HEK293 (cell line): ENCODE measurements at regions not wholly inside any gene's neighbourhood (a gene's known extent, or its start where the extent isn't known, plus 50 kb on each side); places are given as distances from the start of the nearest gene placed in this dataset.

Source experiments
- CTCF ChIA-PET: fragments of 350-600 bp; formaldehyde crosslinking; extraction: SDS; loops from one replicate; lab custom pipeline; 2021; ENCODE audit warnings: antibody characterized with exemption; lab: Yijun Ruan, JAX
- POLR2A ChIA-PET: fragments of 300-600 bp; formaldehyde crosslinking; extraction: SDS; loops from one replicate; lab custom pipeline; 2020; ENCODE audit warnings: antibody characterized with exemption, inconsistent platforms; lab: Yijun Ruan, JAX
- H3K27ac ChIP-seq: fragments of 200-500 bp; sonication (Bioruptor generic); 2 replicates; pipeline ENCODE4 v1.5.1; 2014; ENCODE audit warnings: low read depth, low read length, control low read depth, inconsistent platforms; ENCODE audit errors: extremely low read depth
- H3K36me3 ChIP-seq, 2 experiments: fragments of 200-500 bp in 1 of 2; sonication (Bioruptor generic) in 1 of 2; 1 replicate in 1 of 2; 2 replicates in 1 of 2; pipeline ENCODE4 v1.5.1; 2014 to 2017; ENCODE audit warnings: inconsistent platforms in 2 of 2, low read length in 2 of 2; ENCODE audit not compliant: control insufficient read depth in 2 of 2, insufficient read depth in 1 of 2
- H3K4me1 ChIP-seq: fragments of 200-500 bp; sonication (Bioruptor generic); 2 replicates; pipeline ENCODE4 v1.5.1; 2014; ENCODE audit warnings: mild to moderate bottlenecking, low read length, inconsistent platforms; ENCODE audit not compliant: control insufficient read depth, insufficient read depth
- H3K4me3 ChIP-seq: 2 replicates; pipeline ENCODE4 v1.5.1; 2011; ENCODE audit warnings: low read depth, mild to moderate bottlenecking, control low read depth, low read length, moderate library complexity
- H3K9me3 ChIP-seq: fragments of 200-500 bp; sonication (Bioruptor generic); 2 replicates; pipeline ENCODE4 v1.5.1; 2014; ENCODE audit warnings: low read depth, low read length, inconsistent platforms; ENCODE audit not compliant: control insufficient read depth, insufficient read depth
- GLI4 ChIP-seq: fragments of 450-650 bp; formaldehyde crosslinking; IDR thresholded peaks from 2 replicates; pipeline ENCODE4 v1.5.1; 2016; ENCODE audit warnings: missing biosample characterization, missing genetic modification characterization
- GLIS1 ChIP-seq: fragments of 450-650 bp; formaldehyde crosslinking; IDR thresholded peaks from 2 replicates; pipeline ENCODE4 v1.5.1; 2016; ENCODE audit warnings: missing biosample characterization, missing genetic modification characterization
- IKZF3 ChIP-seq: fragments of 450-650 bp; IDR thresholded peaks from 2 replicates; pipeline ENCODE4 v1.5.0; 2018; ENCODE audit warnings: missing biosample characterization, mild to moderate bottlenecking, missing genetic modification characterization, moderate library complexity
- MEIS1 ChIP-seq: sonication (generic); formaldehyde crosslinking; IDR thresholded peaks from 2 replicates; pipeline ENCODE4 v1.8.1; 2022; ENCODE audit warnings: missing genetic modification reagents, mild to moderate bottlenecking, borderline replicate concordance
- SCRT1 ChIP-seq: fragments of 450-650 bp; formaldehyde crosslinking; IDR thresholded peaks from 2 replicates; pipeline ENCODE4 v1.5.1; 2016; ENCODE audit warnings: missing biosample characterization, missing genetic modification characterization, borderline replicate concordance
- ZBTB1 ChIP-seq: fragments of 450-650 bp; formaldehyde crosslinking; IDR thresholded peaks from 2 replicates; pipeline ENCODE4 v1.5.1; 2016; ENCODE audit warnings: missing biosample characterization, missing genetic modification characterization
- ZIC2 ChIP-seq: fragments of 450-650 bp; formaldehyde crosslinking; IDR thresholded peaks from 2 replicates; pipeline ENCODE4 v1.5.1; 2016; ENCODE audit warnings: missing biosample characterization, missing genetic modification characterization
- ZNF132 ChIP-seq: fragments of 450-650 bp; formaldehyde crosslinking; IDR thresholded peaks from 2 replicates; pipeline ENCODE4 v1.5.1; 2017; ENCODE audit warnings: missing biosample characterization, missing genetic modification characterization, borderline replicate concordance
- ZNF133 ChIP-seq: fragments of 450-650 bp; formaldehyde crosslinking; IDR thresholded peaks from 2 replicates; pipeline ENCODE4 v1.5.1; 2016; ENCODE audit warnings: missing biosample characterization, missing genetic modification characterization
- ZNF16 ChIP-seq: fragments of 450-650 bp; formaldehyde crosslinking; IDR thresholded peaks from 2 replicates; pipeline ENCODE4 v1.5.1; 2016; ENCODE audit warnings: low read depth, missing biosample characterization, missing genetic modification characterization
- ZNF169 ChIP-seq: fragments of 450-650 bp; formaldehyde crosslinking; IDR thresholded peaks from 2 replicates; pipeline ENCODE4 v1.5.1; 2016; ENCODE audit warnings: missing biosample characterization, missing genetic modification characterization
- ZNF214 ChIP-seq: fragments of 450-650 bp; formaldehyde crosslinking; IDR thresholded peaks from 2 replicates; pipeline ENCODE4 v1.5.1; 2017; ENCODE audit warnings: missing biosample characterization, mild to moderate bottlenecking, missing genetic modification characterization, borderline replicate concordance
- ZNF221 ChIP-seq: fragments of 450-650 bp; formaldehyde crosslinking; IDR thresholded peaks from 2 replicates; pipeline ENCODE4 v1.5.1; 2017; ENCODE audit warnings: missing biosample characterization, missing genetic modification characterization, borderline replicate concordance
- ZNF223 ChIP-seq: fragments of 450-650 bp; formaldehyde crosslinking; IDR thresholded peaks from 2 replicates; pipeline ENCODE4 v1.5.1; 2016; ENCODE audit warnings: missing biosample characterization, missing genetic modification characterization
- ZNF248 ChIP-seq: fragments of 450-650 bp; formaldehyde crosslinking; IDR thresholded peaks from 2 replicates; pipeline ENCODE4 v1.5.1; 2017; ENCODE audit warnings: missing biosample characterization, missing genetic modification characterization
- ZNF335 ChIP-seq: fragments of 450-650 bp; formaldehyde crosslinking; conservative IDR thresholded peaks from 2 replicates; pipeline ENCODE4 v1.5.1; 2016; ENCODE audit warnings: missing biosample characterization, missing genetic modification characterization
- ZNF473 ChIP-seq: fragments of 450-650 bp; formaldehyde crosslinking; IDR thresholded peaks from 2 replicates; pipeline ENCODE4 v1.5.1; 2017; ENCODE audit warnings: missing biosample characterization, missing genetic modification characterization
- ZNF558 ChIP-seq: fragments of 450-650 bp; formaldehyde crosslinking; IDR thresholded peaks from 2 replicates; pipeline ENCODE4 v1.5.1; 2016; ENCODE audit warnings: missing biosample characterization, missing genetic modification characterization
- ZNF560 ChIP-seq: fragments of 450-650 bp; formaldehyde crosslinking; IDR thresholded peaks from 2 replicates; pipeline ENCODE4 v1.5.1; 2017; ENCODE audit warnings: missing biosample characterization, missing genetic modification characterization, borderline replicate concordance
- ZNF664 ChIP-seq: fragments of 450-650 bp; formaldehyde crosslinking; IDR thresholded peaks from 2 replicates; pipeline ENCODE4 v1.5.1; 2016; ENCODE audit warnings: missing biosample characterization, missing genetic modification characterization
- ZNF768 ChIP-seq: fragments of 450-650 bp; formaldehyde crosslinking; IDR thresholded peaks from 2 replicates; pipeline ENCODE4 v1.5.1; 2018; ENCODE audit warnings: missing biosample characterization, mild to moderate bottlenecking, missing genetic modification characterization
- ZNF777 ChIP-seq: fragments of 450-650 bp; formaldehyde crosslinking; IDR thresholded peaks from 2 replicates; pipeline ENCODE4 v1.5.1; 2017; ENCODE audit warnings: missing biosample characterization, missing genetic modification characterization, borderline replicate concordance
- TF ChIP-seq, protein P1 (sequence below): sonication (generic); formaldehyde crosslinking; IDR thresholded peaks from 2 replicates; pipeline ENCODE4 v1.8.1; 2022; ENCODE audit warnings: mild to moderate bottlenecking, moderate library complexity, missing genetic modification reagents
- TF ChIP-seq, protein P2 (sequence below): fragments of 450-650 bp; formaldehyde crosslinking; IDR thresholded peaks from 2 replicates; pipeline ENCODE4 v1.5.1; 2016; ENCODE audit warnings: missing biosample characterization, missing genetic modification characterization
- TF ChIP-seq, protein P3 (sequence below): fragments of 450-650 bp; formaldehyde crosslinking; IDR thresholded peaks from 2 replicates; pipeline ENCODE4; 2016; ENCODE audit warnings: missing biosample characterization, missing genetic modification characterization
- TF ChIP-seq, protein P4 (sequence below): fragments of 450-650 bp; formaldehyde crosslinking; IDR thresholded peaks from 2 replicates; pipeline ENCODE4 v1.5.1; 2016; ENCODE audit warnings: missing biosample characterization, missing genetic modification characterization
- TF ChIP-seq, protein P5 (sequence below): fragments of 450-650 bp; formaldehyde crosslinking; IDR thresholded peaks from 2 replicates; pipeline ENCODE4 v1.5.1; 2017; ENCODE audit warnings: missing biosample characterization, missing genetic modification characterization

DNA sequence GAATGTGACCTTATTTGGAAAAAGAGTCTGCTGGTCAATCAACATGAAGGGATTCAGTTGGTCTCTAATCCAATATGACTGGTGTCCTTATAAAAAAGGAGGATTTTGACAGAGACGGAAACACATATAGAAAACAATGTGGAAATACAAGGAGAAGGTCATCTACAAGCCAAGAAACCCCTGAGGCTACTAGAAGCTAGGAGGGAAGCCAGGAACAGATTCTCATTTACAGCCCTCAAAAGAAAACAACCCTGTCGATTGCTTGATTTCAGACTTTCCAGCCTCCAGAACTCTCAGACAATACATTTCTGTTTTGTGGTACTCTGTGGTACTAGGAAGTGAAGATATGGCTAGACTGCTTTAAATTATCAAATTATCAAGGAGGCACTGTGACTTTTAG lies 162.9 kb upstream of the IGF1R start:
- Histone ChIP-seq H3K4me1 (no peaks in the 10 kb centered on the region), H3K27ac (no peak overlapping the region), H3K36me3 (no peaks in the 10 kb centered on the region), H3K9me3 (peaks cover 6% of the 10 kb centered on the region), H3K4me3 (no peak overlapping the region)
- ChIA-PET POLR2A (no interaction called here), CTCF (interaction anchor here (0.7 to 1.2 kb wide), 2 partner anchors 42 to 489 kb away, joined by 3 to 5 read pairs; no protein-coding TSS in a partner anchor)
- TF ChIP-seq, protein P1, sequence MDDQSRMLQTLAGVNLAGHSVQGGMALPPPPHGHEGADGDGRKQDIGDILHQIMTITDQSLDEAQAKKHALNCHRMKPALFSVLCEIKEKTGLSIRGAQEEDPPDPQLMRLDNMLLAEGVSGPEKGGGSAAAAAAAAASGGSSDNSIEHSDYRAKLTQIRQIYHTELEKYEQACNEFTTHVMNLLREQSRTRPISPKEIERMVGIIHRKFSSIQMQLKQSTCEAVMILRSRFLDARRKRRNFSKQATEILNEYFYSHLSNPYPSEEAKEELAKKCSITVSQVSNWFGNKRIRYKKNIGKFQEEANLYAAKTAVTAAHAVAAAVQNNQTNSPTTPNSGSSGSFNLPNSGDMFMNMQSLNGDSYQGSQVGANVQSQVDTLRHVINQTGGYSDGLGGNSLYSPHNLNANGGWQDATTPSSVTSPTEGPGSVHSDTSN (CRISPR knock-in tag), result no peak
- TF ChIP-seq MEIS1 (CRISPR knock-in tag) (no peak), SCRT1 (no peak), ZNF768 (tag by site-specific recombination) (no peak), ZNF560 (tag by site-specific recombination) (no peak), ZNF214 (no peak), ZNF133 (tag by site-specific recombination) (no peak), ZNF16 (no peak), ZNF169 (no peak), GLIS1 (tag by site-specific recombination) (no peak), GLI4 (no peak), ZNF221 (tag by site-specific recombination) (no peak), ZNF335 (tag by site-specific recombination) (no peak), IKZF3 (tag by site-specific recombination) (no peak), ZNF223 (tag by site-specific recombination) (no peak), ZIC2 (tag by site-specific recombination) (no peak)
- TF ChIP-seq, protein P2, sequence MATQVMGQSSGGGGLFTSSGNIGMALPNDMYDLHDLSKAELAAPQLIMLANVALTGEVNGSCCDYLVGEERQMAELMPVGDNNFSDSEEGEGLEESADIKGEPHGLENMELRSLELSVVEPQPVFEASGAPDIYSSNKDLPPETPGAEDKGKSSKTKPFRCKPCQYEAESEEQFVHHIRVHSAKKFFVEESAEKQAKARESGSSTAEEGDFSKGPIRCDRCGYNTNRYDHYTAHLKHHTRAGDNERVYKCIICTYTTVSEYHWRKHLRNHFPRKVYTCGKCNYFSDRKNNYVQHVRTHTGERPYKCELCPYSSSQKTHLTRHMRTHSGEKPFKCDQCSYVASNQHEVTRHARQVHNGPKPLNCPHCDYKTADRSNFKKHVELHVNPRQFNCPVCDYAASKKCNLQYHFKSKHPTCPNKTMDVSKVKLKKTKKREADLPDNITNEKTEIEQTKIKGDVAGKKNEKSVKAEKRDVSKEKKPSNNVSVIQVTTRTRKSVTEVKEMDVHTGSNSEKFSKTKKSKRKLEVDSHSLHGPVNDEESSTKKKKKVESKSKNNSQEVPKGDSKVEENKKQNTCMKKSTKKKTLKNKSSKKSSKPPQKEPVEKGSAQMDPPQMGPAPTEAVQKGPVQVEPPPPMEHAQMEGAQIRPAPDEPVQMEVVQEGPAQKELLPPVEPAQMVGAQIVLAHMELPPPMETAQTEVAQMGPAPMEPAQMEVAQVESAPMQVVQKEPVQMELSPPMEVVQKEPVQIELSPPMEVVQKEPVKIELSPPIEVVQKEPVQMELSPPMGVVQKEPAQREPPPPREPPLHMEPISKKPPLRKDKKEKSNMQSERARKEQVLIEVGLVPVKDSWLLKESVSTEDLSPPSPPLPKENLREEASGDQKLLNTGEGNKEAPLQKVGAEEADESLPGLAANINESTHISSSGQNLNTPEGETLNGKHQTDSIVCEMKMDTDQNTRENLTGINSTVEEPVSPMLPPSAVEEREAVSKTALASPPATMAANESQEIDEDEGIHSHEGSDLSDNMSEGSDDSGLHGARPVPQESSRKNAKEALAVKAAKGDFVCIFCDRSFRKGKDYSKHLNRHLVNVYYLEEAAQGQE (tag by site-specific recombination), result no peak
- TF ChIP-seq, protein P3, sequence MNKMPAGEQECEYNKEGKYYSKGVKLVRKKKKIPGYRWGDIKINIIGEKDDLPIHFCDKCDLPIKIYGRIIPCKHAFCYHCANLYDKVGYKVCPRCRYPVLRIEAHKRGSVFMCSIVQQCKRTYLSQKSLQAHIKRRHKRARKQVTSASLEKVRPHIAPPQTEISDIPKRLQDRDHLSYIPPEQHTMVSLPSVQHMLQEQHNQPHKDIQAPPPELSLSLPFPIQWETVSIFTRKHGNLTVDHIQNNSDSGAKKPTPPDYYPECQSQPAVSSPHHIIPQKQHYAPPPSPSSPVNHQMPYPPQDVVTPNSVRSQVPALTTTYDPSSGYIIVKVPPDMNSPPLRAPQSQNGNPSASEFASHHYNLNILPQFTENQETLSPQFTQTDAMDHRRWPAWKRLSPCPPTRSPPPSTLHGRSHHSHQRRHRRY (tag by site-specific recombination), result no peak
- TF ChIP-seq, protein P4, sequence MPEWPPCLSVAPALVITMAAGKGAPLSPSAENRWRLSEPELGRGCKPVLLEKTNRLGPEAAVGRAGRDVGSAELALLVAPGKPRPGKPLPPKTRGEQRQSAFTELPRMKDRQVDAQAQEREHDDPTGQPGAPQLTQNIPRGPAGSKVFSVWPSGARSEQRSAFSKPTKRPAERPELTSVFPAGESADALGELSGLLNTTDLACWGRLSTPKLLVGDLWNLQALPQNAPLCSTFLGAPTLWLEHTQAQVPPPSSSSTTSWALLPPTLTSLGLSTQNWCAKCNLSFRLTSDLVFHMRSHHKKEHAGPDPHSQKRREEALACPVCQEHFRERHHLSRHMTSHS, result no peak

DNA sequence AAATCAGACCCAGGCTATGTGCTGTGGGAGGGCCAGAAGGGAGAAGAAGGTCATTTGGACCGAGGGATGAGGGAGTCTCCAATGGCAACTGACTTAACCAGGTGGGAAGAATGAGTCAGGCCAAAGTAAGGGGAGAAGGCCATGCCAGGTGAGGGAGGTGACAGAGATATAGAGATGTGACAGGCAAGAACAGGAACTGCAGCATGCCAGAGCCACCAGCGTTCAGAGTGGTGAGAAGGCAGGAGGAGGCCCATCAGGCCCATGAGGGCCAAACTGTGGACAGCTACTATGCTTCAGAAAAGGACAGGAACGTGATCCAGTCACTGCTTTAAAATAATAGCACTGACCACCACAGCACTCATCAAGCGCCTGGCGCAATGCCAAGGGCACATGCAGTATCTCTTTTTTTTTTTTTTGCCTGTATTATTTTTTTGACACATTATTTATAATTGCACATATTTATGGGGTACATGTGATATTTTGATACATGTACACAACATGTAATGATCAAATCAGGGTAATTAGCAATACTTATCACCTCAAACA lies 154.3 kb upstream of the IGF1R start:
- Histone ChIP-seq H3K4me3 (no peak overlapping the region), H3K36me3 (no peaks in the 10 kb centered on the region), H3K27ac (no peak overlapping the region), H3K4me1 (no peaks in the 10 kb centered on the region), H3K9me3 (no peaks in the 10 kb centered on the region)
- ChIA-PET CTCF (interaction anchor here (0.5 to 1.2 kb wide), 6 partner anchors 24 to 778 kb away, joined by 3 read pairs; no protein-coding TSS in a partner anchor), POLR2A (no interaction called here)
- TF ChIP-seq ZBTB1 (tag by site-specific recombination) (no peak), ZNF664 (tag by site-specific recombination) (no peak), ZNF558 (tag by site-specific recombination) (no peak), ZNF248 (tag by site-specific recombination) (no peak), ZNF473 (tag by site-specific recombination) (no peak), MEIS1 (CRISPR knock-in tag) (no peak), ZNF777 (no peak), ZNF132 (no peak)
- TF ChIP-seq, protein P5, sequence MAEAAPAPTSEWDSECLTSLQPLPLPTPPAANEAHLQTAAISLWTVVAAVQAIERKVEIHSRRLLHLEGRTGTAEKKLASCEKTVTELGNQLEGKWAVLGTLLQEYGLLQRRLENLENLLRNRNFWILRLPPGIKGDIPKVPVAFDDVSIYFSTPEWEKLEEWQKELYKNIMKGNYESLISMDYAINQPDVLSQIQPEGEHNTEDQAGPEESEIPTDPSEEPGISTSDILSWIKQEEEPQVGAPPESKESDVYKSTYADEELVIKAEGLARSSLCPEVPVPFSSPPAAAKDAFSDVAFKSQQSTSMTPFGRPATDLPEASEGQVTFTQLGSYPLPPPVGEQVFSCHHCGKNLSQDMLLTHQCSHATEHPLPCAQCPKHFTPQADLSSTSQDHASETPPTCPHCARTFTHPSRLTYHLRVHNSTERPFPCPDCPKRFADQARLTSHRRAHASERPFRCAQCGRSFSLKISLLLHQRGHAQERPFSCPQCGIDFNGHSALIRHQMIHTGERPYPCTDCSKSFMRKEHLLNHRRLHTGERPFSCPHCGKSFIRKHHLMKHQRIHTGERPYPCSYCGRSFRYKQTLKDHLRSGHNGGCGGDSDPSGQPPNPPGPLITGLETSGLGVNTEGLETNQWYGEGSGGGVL (tag by site-specific recombination), result no peak
- TF ChIP-seq, protein P3 (tag by site-specific recombination), result no peak
